NB4 (cell line): ENCODE measurements at regions not wholly inside any gene's neighbourhood (a gene's known extent, or its start where the extent isn't known, plus 50 kb on each side); places are given as distances from the start of the nearest gene placed in this dataset.

Source experiments
- CTCF ChIP-seq: IDR thresholded peaks from one replicate; pipeline ENCODE4 v1.5.1; 2012; ENCODE audit warnings: low read depth, low read length
- MAX ChIP-seq: IDR thresholded peaks from 2 replicates; pipeline ENCODE4 v1.6.1; 2011; ENCODE audit warnings: low read depth, low read length
- POLR2A ChIP-seq: IDR thresholded peaks from 2 replicates; pipeline ENCODE4 v1.6.1; 2011; ENCODE audit warnings: mild to moderate bottlenecking; ENCODE audit not compliant: insufficient read length; ENCODE audit errors: extremely low read depth

- TF ChIP-seq CTCF (no peak), MAX (no peak), POLR2A (no peak)
Observed at GRCh38 chr5:117638581-117638980, 1064.0 kb upstream of the SEMA6A start.
